K562 (cell line): ENCODE measurements at regions not wholly inside any gene's neighbourhood (a gene's known extent, or its start where the extent isn't known, plus 50 kb on each side); places are given as distances from the start of the nearest gene placed in this dataset.
A peak's percentile ranks its signal among the peaks of the same experiment; 100 is the strongest.

Experiments
- ATAC-seq: fragments of 200-7000 bp; cut with Tn5 transposase; 3 replicates; pipeline ENCODE4 v1.9.1; 2020; ENCODE audit warnings: moderate library complexity
- BruUV-seq: library from RNA; stranded (reverse); fragments of 400-500 nt; replicated peaks from 2 replicates; lab custom pipeline; 2021; lab: Mats Ljungman, UMichigan
- CTCF ChIA-PET: fragments of 300-600 bp; formaldehyde crosslinking; extraction: SDS; loops from one replicate; lab custom pipeline; 2021; ENCODE audit warnings: low intra/inter-chr PET ratio; lab: Yijun Ruan, JAX
- POLR2A ChIA-PET: fragments of 300-600, 350-650 bp; sonication (Branson Sonifier 250); formaldehyde crosslinking; extraction: SDS; loops from one replicate; lab custom pipeline; 2021; ENCODE audit warnings: antibody characterized with exemption, inconsistent platforms; lab: Yijun Ruan, JAX
- DNase-seq, 4 experiments: peaks; one replicate each; pipeline versions ENCODE4 v3.0.0 to v3.0.0-alpha.2; 2011 to 2018; ENCODE audit warnings: low spot score in 3 of 4, mixed read lengths in 3 of 4; ENCODE audit errors: extremely low read depth in 1 of 4
- FAIRE-seq: peaks from 2 replicates; lab custom pipeline; 2011; peaks lifted over from hg19 to GRCh38; lab: Jason Lieb, UNC
- H2AFZ ChIP-seq: 2 replicates; pipeline ENCODE4 v1.6.0; 2011; ENCODE audit warnings: low read depth, low read length, control low read depth, inconsistent platforms
- H3K27ac ChIP-seq: fragments of 200-600 bp; 3 replicates; pipeline ENCODE4 v1.8.0; 2011; ENCODE audit warnings: low read depth, mild to moderate bottlenecking, control low read depth, inconsistent platforms, low read length, moderate library complexity, mixed read lengths; ENCODE audit errors: extremely low read depth
- H3K27me3 ChIP-seq, 2 experiments: fragments of 300-600 bp in 1 of 2; 2 replicates in 1 of 2; 3 replicates in 1 of 2; pipeline versions ENCODE4 v1.6.0 to v1.8.0; 2011; ENCODE audit warnings: inconsistent platforms in 2 of 2, low read length in 2 of 2, mild to moderate bottlenecking in 1 of 2, mixed read lengths in 1 of 2, moderate library complexity in 1 of 2; ENCODE audit not compliant: control insufficient read depth in 2 of 2, insufficient read depth in 2 of 2
- H3K36me3 ChIP-seq: fragments of 300-600 bp; 3 replicates; pipeline ENCODE4 v1.8.0; 2011; ENCODE audit warnings: mild to moderate bottlenecking, low read length, inconsistent platforms; ENCODE audit not compliant: control insufficient read depth, insufficient read depth
- H3K4me1 ChIP-seq, 2 experiments: fragments of 200-600 bp in 1 of 2; replicated peaks in 1 of 2; 2 replicates in 1 of 2; 3 replicates in 1 of 2; pipeline versions ENCODE4 v1.5.1 to v1.8.0; 2011; ENCODE audit warnings: inconsistent platforms in 2 of 2, low read length in 2 of 2, mild to moderate bottlenecking in 1 of 2, mixed read lengths in 1 of 2, moderate library complexity in 1 of 2; ENCODE audit not compliant: control insufficient read depth in 2 of 2, insufficient read depth in 2 of 2
- H3K4me2 ChIP-seq: 2 replicates; pipeline ENCODE4 v1.6.1; 2011; ENCODE audit warnings: low read length, control low read depth, inconsistent platforms, mixed read lengths; ENCODE audit not compliant: insufficient read depth
- H3K4me3 ChIP-seq: fragments of 200-600 bp; sonication (generic), shearing (Covaris generic); 2 replicates; pipeline ENCODE4 v1.5.1; 2016; ENCODE audit warnings: control low read depth, inconsistent platforms
- H3K79me2 ChIP-seq: fragments of 200-600 bp; 3 replicates; pipeline ENCODE4 v1.8.0; 2011; ENCODE audit warnings: low read length, inconsistent platforms; ENCODE audit not compliant: control insufficient read depth, insufficient read depth
- H3K9ac ChIP-seq, 2 experiments: 2 replicates each; pipeline versions ENCODE4 v1.6.0 to v1.6.1; 2011; ENCODE audit warnings: low read depth in 2 of 2, low read length in 2 of 2, control low read depth in 1 of 2, inconsistent platforms in 1 of 2, mild to moderate bottlenecking in 1 of 2, mixed read lengths in 1 of 2; ENCODE audit not compliant: insufficient read depth in 1 of 2
- H3K9me1 ChIP-seq: one replicate; pipeline ENCODE4 v1.6.0; 2011; ENCODE audit warnings: inconsistent platforms, mild to moderate bottlenecking, low read length, moderate library complexity; ENCODE audit not compliant: control insufficient read depth, insufficient read depth
- H3K9me3 ChIP-seq: replicated peaks from 2 replicates; pipeline ENCODE4 v1.5.1; 2011; ENCODE audit warnings: low read depth, low read length, inconsistent platforms; ENCODE audit not compliant: control insufficient read depth, insufficient read depth
- H4K20me1 ChIP-seq: replicated peaks from 2 replicates; pipeline ENCODE4 v1.6.1; 2011; ENCODE audit warnings: low read length, inconsistent platforms, mixed read lengths; ENCODE audit not compliant: control insufficient read depth, insufficient read depth
- ATF1 ChIP-seq, 2 experiments: fragments of 450-650 bp in 1 of 2; IDR thresholded peaks; 2 replicates each; pipeline ENCODE4 v1.6.1; 2016; ENCODE audit warnings: missing compliant biosample characterization in 1 of 2, missing genetic modification characterization in 1 of 2
- CEBPB ChIP-seq: fragments of 450-650 bp; IDR thresholded peaks from 2 replicates; pipeline ENCODE4 v1.6.1; 2016; ENCODE audit warnings: missing genetic modification characterization, missing compliant biosample characterization
- E2F4 ChIP-seq: sonication (generic); formaldehyde crosslinking; IDR thresholded peaks from 2 replicates; pipeline ENCODE4 v1.8.0; 2022; ENCODE audit warnings: mild to moderate bottlenecking, low read depth, missing genetic modification reagents
- MEIS2 ChIP-seq: fragments of 450-650 bp; IDR thresholded peaks from 2 replicates; pipeline ENCODE4 v1.6.1; 2014; ENCODE audit warnings: mild to moderate bottlenecking; ENCODE audit not compliant: partially characterized antibody
- NR1H2 ChIP-seq: sonication (generic); formaldehyde crosslinking; IDR thresholded peaks from 2 replicates; pipeline ENCODE4 v1.4.0; 2020; ENCODE audit warnings: mild to moderate bottlenecking, missing genetic modification reagents
- PKNOX1 ChIP-seq: fragments of 450-650 bp; IDR thresholded peaks from 2 replicates; pipeline ENCODE4 v1.6.1; 2016
- STAG1 ChIP-seq: sonication (generic); formaldehyde crosslinking; IDR thresholded peaks from 2 replicates; pipeline ENCODE4 v1.5.0; 2020; ENCODE audit warnings: missing genetic modification reagents, borderline replicate concordance
- ZNF232 ChIP-seq: sonication (generic); formaldehyde crosslinking; IDR thresholded peaks from 2 replicates; pipeline ENCODE4 v1.8.0; 2022; ENCODE audit warnings: mild to moderate bottlenecking, missing genetic modification reagents
- WGBS: fragments of 100-300 bp; shearing (Covaris generic); methylation state at CpG from one replicate; pipeline ENCODE4 v1.1.6; 2016; ENCODE audit warnings: low coverage, mixed read lengths; ENCODE audit not compliant: insufficient coverage; ENCODE audit errors: missing lambda C conversion rate; 5-methylcytosine and 5-hydroxymethylcytosine counted together
- in situ Hi-C: fragments of 300-500 bp; cut with MboI; formaldehyde crosslinking; loops from 4 replicates; pipeline ENCODE4 v1.15.0; 2018; ENCODE audit warnings: inconsistent platforms, mixed read lengths
- intact Hi-C: fragments of 100-400 bp; cut with micrococcal nuclease; formaldehyde crosslinking; loops from 2 replicates; pipeline ENCODE4 v1.14.2; 2022
- TF ChIP-seq, protein P1 (sequence below): fragments of 450-650 bp; IDR thresholded peaks from 2 replicates; pipeline ENCODE4 v1.6.1; 2018; ENCODE audit not compliant: partially characterized antibody
- TF ChIP-seq, protein P2 (sequence below): sonication (generic); formaldehyde crosslinking; IDR thresholded peaks from 2 replicates; pipeline ENCODE4 v1.9.0; 2022; ENCODE audit warnings: mild to moderate bottlenecking, missing genetic modification reagents
- TF ChIP-seq, protein P3 (sequence below), 2 experiments: IDR thresholded peaks in 1 of 2; conservative IDR thresholded peaks in 1 of 2; 2 replicates each; pipeline ENCODE4 v1.6.1; 2016; ENCODE audit warnings: low read depth in 2 of 2, mild to moderate bottlenecking in 1 of 2, missing compliant biosample characterization in 1 of 2, missing genetic modification characterization in 1 of 2, moderate library complexity in 1 of 2

- FAIRE-seq = no peak
- in situ Hi-C loops = loop anchor here (25.0 kb wide), 1 partner anchor 676 kb away; no protein-coding TSS in a partner anchor
- BruUV-seq = no TSS peak
- Histone ChIP-seq H3K36me3 (no peaks in the 10 kb centered on the region), H3K27me3 (peaks cover 2 to 6% of the 10 kb centered on the region in 2 experiments; a peak in 2 of 5 replicates), H2AFZ (no peak overlapping the region), H4K20me1 (no peaks in the 10 kb centered on the region), H3K4me1 (no peaks in the 10 kb centered on the region; a peak in 1 of 5 replicates), H3K79me2 (no peaks in the 10 kb centered on the region), H3K27ac (no peak overlapping the region), H3K9me3 (no peaks in the 10 kb centered on the region), H3K9ac (no peak overlapping the region), H3K4me3 (no peak overlapping the region), H3K9me1 (no peaks in the 10 kb centered on the region), H3K4me2 (no peak overlapping the region)
- ChIA-PET POLR2A (no interaction called here), CTCF (no interaction called here)
- no peak for ATAC-seq
- intact Hi-C loops = loop anchor here (5.0 kb wide), 1 partner anchor 196 kb away; no protein-coding TSS in a partner anchor
- WGBS = under 1% methylated on average over 11 of the region's 15 CpGs
- no peak for DNase-seq
- TF ChIP-seq NR1H2 (CRISPR knock-in tag) (no peak), ZNF232 (CRISPR knock-in tag) (no peak), MEIS2 (peak; percentile 70), ATF1 (CRISPR knock-in tag; IDR thresholded peaks at IDR 0.05) (no peak), ATF1 (tag; IDR thresholded peaks at IDR 0.05) (no peak), STAG1 (CRISPR knock-in tag) (no peak), CEBPB (tag) (peak; percentile 55; the same call in 1 of the 2 replicates), E2F4 (CRISPR knock-in tag) (no peak), PKNOX1 (peak; percentile 60)
- TF ChIP-seq, protein P1, sequence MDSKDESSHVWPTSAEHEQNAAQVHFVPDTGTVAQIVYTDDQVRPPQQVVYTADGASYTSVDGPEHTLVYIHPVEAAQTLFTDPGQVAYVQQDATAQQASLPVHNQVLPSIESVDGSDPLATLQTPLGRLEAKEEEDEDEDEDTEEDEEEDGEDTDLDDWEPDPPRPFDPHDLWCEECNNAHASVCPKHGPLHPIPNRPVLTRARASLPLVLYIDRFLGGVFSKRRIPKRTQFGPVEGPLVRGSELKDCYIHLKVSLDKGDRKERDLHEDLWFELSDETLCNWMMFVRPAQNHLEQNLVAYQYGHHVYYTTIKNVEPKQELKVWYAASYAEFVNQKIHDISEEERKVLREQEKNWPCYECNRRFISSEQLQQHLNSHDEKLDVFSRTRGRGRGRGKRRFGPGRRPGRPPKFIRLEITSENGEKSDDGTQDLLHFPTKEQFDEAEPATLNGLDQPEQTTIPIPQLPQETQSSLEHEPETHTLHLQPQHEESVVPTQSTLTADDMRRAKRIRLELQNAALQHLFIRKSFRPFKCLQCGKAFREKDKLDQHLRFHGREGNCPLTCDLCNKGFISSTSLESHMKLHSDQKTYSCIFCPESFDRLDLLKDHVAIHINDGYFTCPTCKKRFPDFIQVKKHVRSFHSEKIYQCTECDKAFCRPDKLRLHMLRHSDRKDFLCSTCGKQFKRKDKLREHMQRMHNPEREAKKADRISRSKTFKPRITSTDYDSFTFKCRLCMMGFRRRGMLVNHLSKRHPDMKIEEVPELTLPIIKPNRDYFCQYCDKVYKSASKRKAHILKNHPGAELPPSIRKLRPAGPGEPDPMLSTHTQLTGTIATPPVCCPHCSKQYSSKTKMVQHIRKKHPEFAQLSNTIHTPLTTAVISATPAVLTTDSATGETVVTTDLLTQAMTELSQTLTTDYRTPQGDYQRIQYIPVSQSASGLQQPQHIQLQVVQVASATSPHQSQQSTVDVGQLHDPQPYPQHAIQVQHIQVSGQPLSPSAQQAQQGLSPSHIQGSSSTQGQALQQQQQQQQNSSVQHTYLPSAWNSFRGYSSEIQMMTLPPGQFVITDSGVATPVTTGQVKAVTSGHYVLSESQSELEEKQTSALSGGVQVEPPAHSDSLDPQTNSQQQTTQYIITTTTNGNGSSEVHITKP = peak; percentile 62
- TF ChIP-seq, protein P2, sequence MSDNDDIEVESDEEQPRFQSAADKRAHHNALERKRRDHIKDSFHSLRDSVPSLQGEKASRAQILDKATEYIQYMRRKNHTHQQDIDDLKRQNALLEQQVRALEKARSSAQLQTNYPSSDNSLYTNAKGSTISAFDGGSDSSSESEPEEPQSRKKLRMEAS (CRISPR knock-in tag) = no peak
- TF ChIP-seq, protein P3, sequence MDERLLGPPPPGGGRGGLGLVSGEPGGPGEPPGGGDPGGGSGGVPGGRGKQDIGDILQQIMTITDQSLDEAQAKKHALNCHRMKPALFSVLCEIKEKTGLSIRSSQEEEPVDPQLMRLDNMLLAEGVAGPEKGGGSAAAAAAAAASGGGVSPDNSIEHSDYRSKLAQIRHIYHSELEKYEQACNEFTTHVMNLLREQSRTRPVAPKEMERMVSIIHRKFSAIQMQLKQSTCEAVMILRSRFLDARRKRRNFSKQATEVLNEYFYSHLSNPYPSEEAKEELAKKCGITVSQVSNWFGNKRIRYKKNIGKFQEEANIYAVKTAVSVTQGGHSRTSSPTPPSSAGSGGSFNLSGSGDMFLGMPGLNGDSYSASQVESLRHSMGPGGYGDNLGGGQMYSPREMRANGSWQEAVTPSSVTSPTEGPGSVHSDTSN (CRISPR knock-in tag; IDR thresholded peaks at IDR 0.05; ENCODE audit: low read depth) = no peak
- TF ChIP-seq, protein P3 (tag; conservative IDR thresholded peaks at IDR 0.05; ENCODE audit: low read depth) = peak; percentile 60; the same call in 1 of the 2 replicates
These were observed 155.3 kb upstream of the SYN3 start for GRCh38 chr22:33213383-33214075.
